Vagina (tissue), 2 donors: ENCODE measurements at regions not wholly inside any gene's neighbourhood (a gene's known extent, or its start where the extent isn't known, plus 50 kb on each side); places are given as distances from the start of the nearest gene placed in this dataset.

Experiments used
- DNase-seq, 2 donors: peaks; one replicate each; pipeline ENCODE4 v3.0.0-alpha.2; 2017; ENCODE audit errors: extremely low spot score in 2 of 2
- H3K27ac ChIP-seq: fragments of 200-600 bp; sonication (generic); one replicate; pipeline ENCODE4 v1.5.1; 2019
- H3K27me3 ChIP-seq: fragments of 200-600 bp; sonication (generic); one replicate; pipeline ENCODE4 v1.5.1; 2019
- H3K36me3 ChIP-seq, 2 donors: fragments of 200-600 bp; sonication (generic); one replicate each; pipeline ENCODE4 v1.5.1; 2017 to 2019
- H3K4me1 ChIP-seq: fragments of 200-600 bp; sonication (generic); one replicate; pipeline ENCODE4 v1.5.1; 2019
- H3K4me3 ChIP-seq, 2 donors: fragments of 200-600 bp; sonication (generic); 1 replicate in 1 of 2; 2 replicates in 1 of 2; pipeline ENCODE4 v1.5.1; 2016 to 2019
- H3K9me3 ChIP-seq: fragments of 200-600 bp; sonication (generic); one replicate; pipeline ENCODE4 v1.5.1; 2019
- POLR2A ChIP-seq, 2 donors: fragments of 450-650 bp; IDR thresholded peaks; one replicate each; pipeline ENCODE4 v1.6.1; 2017; ENCODE audit warnings: antibody characterized with exemption in 2 of 2, mild to moderate bottlenecking in 2 of 2, moderate library complexity in 2 of 2
- POLR2AphosphoS5 ChIP-seq, 2 donors: sonication (generic); formaldehyde crosslinking; IDR thresholded peaks; one replicate each; pipeline ENCODE4 v1.9.0; 2017; ENCODE audit warnings: antibody characterized with exemption in 2 of 2, mild to moderate bottlenecking in 2 of 2, low read depth in 1 of 2; ENCODE audit not compliant: insufficient read depth in 1 of 2
- intact Hi-C: fragments of 100-400 bp; cut with DNase I; formaldehyde crosslinking; loops from one replicate; pipeline ENCODE4 v1.15.1; 2023
- TF ChIP-seq, protein P1 (sequence below), 3 experiments: fragments of 450-650 bp in 2 of 3; fragments of 200-600 bp in 1 of 3; sonication (generic) in 1 of 3; IDR thresholded peaks; one replicate each; pipeline ENCODE4 v1.5.1; 2017 to 2019; ENCODE audit warnings: antibody characterized with exemption in 3 of 3, mild to moderate bottlenecking in 2 of 3, moderate library complexity in 2 of 3

DNA sequence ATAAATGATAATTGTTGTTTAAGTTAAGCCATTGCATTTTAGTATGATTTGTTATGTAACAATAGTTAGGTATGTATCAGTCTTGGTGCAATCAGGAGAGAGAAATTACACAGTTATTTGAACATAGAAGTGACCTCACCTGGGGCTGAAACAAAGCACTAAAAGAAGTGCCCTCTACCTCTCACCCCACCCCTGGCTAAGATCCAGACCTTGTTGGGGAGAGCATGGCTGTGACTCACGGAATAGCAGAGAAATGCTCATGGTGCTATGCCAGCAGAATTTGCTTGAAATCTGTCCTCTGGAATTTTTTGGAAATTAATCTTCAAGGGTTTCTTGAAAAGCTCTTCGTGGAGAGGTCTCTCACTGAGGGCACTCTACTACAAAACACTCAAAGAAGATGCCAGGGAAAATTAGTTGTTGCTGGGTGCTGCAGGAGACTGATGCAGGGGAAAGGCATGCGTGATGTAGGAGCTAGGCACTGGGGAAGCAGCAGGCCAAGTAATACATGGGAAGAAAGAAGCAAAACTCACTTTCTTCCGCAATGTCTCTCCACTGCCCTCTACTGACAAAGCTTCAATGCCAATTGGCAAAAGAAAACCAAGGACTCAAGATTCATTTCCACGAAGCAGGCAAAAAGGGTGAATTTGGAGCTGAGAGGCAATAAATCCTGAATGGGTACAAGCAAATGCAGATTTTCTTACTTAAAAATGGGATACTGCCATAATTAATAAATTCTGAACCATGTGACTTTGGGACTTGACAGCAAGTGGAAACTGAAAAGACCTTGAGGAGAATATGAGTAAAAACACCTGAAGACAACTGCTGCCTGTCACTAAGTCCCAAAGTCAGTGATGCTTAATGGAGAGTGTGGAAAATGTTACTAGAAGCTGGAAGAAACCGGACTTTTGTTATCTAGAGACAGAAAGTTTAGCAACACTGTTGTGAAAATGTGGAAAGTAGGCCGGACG, 136.3 kb upstream of the ZNF184 start:
- H3K4me3 ChIP-seq = no peak overlapping the region
- no peaks in the 10 kb centered on the region for H3K9me3 ChIP-seq
- intact Hi-C loops = no loop called here
- H3K27ac ChIP-seq = no peak overlapping the region
- no peak for DNase-seq
- H3K36me3 ChIP-seq = no peaks in the 10 kb centered on the region
- H3K27me3 ChIP-seq = no peaks in the 10 kb centered on the region
- no peaks in the 10 kb centered on the region for H3K4me1 ChIP-seq
- TF ChIP-seq POLR2AphosphoS5 (IDR thresholded peaks at IDR 0.05; ENCODE audit: insufficient read depth in 1 of 2, low read depth in 1 of 2) = no peak
- TF ChIP-seq, protein P1, sequence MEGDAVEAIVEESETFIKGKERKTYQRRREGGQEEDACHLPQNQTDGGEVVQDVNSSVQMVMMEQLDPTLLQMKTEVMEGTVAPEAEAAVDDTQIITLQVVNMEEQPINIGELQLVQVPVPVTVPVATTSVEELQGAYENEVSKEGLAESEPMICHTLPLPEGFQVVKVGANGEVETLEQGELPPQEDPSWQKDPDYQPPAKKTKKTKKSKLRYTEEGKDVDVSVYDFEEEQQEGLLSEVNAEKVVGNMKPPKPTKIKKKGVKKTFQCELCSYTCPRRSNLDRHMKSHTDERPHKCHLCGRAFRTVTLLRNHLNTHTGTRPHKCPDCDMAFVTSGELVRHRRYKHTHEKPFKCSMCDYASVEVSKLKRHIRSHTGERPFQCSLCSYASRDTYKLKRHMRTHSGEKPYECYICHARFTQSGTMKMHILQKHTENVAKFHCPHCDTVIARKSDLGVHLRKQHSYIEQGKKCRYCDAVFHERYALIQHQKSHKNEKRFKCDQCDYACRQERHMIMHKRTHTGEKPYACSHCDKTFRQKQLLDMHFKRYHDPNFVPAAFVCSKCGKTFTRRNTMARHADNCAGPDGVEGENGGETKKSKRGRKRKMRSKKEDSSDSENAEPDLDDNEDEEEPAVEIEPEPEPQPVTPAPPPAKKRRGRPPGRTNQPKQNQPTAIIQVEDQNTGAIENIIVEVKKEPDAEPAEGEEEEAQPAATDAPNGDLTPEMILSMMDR (IDR thresholded peaks at IDR 0.05) = no peak
- TF ChIP-seq POLR2A (IDR thresholded peaks at IDR 0.05) = no peak

GRCh38 chr6:27605401-27606342, 132.8 kb upstream of the ZNF184 start:
- Histone ChIP-seq H3K27me3 (no peaks in the 10 kb centered on the region), H3K9me3 (no peaks in the 10 kb centered on the region), H3K36me3 (no peaks in the 10 kb centered on the region), H3K27ac (no peak overlapping the region), H3K4me3 (peak overlapping the region in 1 of 2 donors; percentile 7), H3K4me1 (no peaks in the 10 kb centered on the region)
- intact Hi-C loops = no loop called here
- TF ChIP-seq POLR2A (IDR thresholded peaks at IDR 0.05) = no peak
- TF ChIP-seq, protein P1 (IDR thresholded peaks at IDR 0.05) = no peak
- no peak for TF ChIP-seq POLR2AphosphoS5 (IDR thresholded peaks at IDR 0.05; ENCODE audit: insufficient read depth in 1 of 2, low read depth in 1 of 2)
- DNase-seq = no peak

GRCh38 chr6:27604986-27605385, 132.1 kb upstream of the ZNF184 start:
- Histone ChIP-seq H3K36me3 (no peaks in the 10 kb centered on the region), H3K4me3 (peak overlapping the region in 1 of 2 donors; percentile 7), H3K27ac (no peak overlapping the region), H3K27me3 (no peaks in the 10 kb centered on the region), H3K4me1 (no peaks in the 10 kb centered on the region), H3K9me3 (no peaks in the 10 kb centered on the region)
- TF ChIP-seq POLR2A (IDR thresholded peaks at IDR 0.05) (no peak), POLR2AphosphoS5 (IDR thresholded peaks at IDR 0.05; ENCODE audit: insufficient read depth in 1 of 2, low read depth in 1 of 2) (no peak)
- TF ChIP-seq, protein P1 (IDR thresholded peaks at IDR 0.05) = no peak
- intact Hi-C loops = no loop called here
- DNase-seq = no peak

DNA sequence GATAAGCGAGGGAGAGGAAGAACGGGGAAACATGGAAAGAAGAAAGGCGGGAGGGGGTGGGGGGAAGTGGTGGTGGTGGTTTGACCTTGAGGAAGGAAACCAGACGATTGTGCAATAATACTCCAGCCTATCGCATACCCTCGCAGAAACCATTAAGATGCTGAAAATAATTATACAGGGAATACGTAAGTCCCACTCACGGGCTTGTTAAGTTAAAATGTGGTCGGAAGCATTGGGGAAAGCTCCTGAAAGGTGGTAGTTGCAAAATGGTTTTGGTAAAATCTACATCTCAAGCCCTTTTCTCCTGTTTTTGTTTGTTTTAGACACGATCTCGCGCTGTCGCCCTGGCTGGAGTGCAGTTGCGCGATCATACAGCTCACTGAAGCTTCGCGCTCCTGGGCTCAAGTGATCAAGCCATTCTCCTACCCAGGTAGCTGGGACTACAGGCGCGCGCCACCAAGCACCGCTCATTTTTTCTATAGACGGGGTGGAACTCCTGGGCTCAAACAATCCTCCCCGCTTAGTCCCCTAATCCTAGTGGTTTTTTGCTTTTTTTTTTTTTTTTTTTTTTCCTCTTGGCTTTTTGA, 128.9 kb upstream of the ZNF184 start:
- no peaks in the 10 kb centered on the region for H3K27me3 ChIP-seq
- no peak for TF ChIP-seq POLR2A (IDR thresholded peaks at IDR 0.05)
- TF ChIP-seq, protein P1 (IDR thresholded peaks at IDR 0.05) = no peak
- TF ChIP-seq POLR2AphosphoS5 (IDR thresholded peaks at IDR 0.05; ENCODE audit: insufficient read depth in 1 of 2, low read depth in 1 of 2) = no peak
- intact Hi-C loops = no loop called here
- H3K4me3 ChIP-seq = no peak overlapping the region
- no peak for DNase-seq
- H3K27ac ChIP-seq = no peak overlapping the region
- H3K9me3 ChIP-seq = no peaks in the 10 kb centered on the region
- H3K36me3 ChIP-seq = no peaks in the 10 kb centered on the region
- H3K4me1 ChIP-seq = no peaks in the 10 kb centered on the region
